ENCODE measurements at regions not wholly inside any gene's neighbourhood (a gene's known extent, or its start where the extent isn't known, plus 50 kb on each side); places are given as distances from the start of the nearest gene placed in this dataset.

- peak; percentile 20 for DNase-seq (ENCODE audit: low read depth, low spot score)
- TF ChIP-seq CTCF (IDR thresholded peaks at IDR 0.05; ENCODE audit: low read depth, low read length) = no peak
- H3K4me3 ChIP-seq (ENCODE audit: low read depth, low read length) = peak overlapping the region; percentile 85
- in situ Hi-C loops (cut with HindIII; ENCODE audit: low sequenced_read_pairs) = no loop called here
Measured at GRCh38 chr19:27794494-27795042, 1418.4 kb downstream of the UQCRFS1 start.

- TF ChIP-seq CTCF (IDR thresholded peaks at IDR 0.05; ENCODE audit: low read depth, low read length) = no peak
- H3K4me3 ChIP-seq (ENCODE audit: low read depth, low read length) = peak overlapping the region; percentile 85
- DNase-seq (ENCODE audit: low read depth, low spot score) = peak; percentile 96
- in situ Hi-C loops (cut with HindIII; ENCODE audit: low sequenced_read_pairs) = no loop called here
Measured at GRCh38 chr19:27793644-27794493, 1419.1 kb downstream of the UQCRFS1 start.

- in situ Hi-C loops (cut with HindIII; ENCODE audit: low sequenced_read_pairs) = no loop called here
- no peak for TF ChIP-seq CTCF (IDR thresholded peaks at IDR 0.05; ENCODE audit: low read depth, low read length)
- peak; percentile 85 for DNase-seq (ENCODE audit: low read depth, low spot score)
- H3K4me3 ChIP-seq (ENCODE audit: low read depth, low read length) = peak overlapping the region; percentile 85
Measured at GRCh38 chr19:27793128-27793643, 1419.8 kb downstream of the UQCRFS1 start.

- in situ Hi-C loops (cut with HindIII; ENCODE audit: low sequenced_read_pairs) = no loop called here
- no peak for TF ChIP-seq CTCF (IDR thresholded peaks at IDR 0.05; ENCODE audit: low read depth, low read length)
- H3K4me3 ChIP-seq (ENCODE audit: low read depth, low read length) = peak overlapping the region; percentile 85
- no peak for DNase-seq (ENCODE audit: low read depth, low spot score)
Measured at GRCh38 chr19:27792576-27793127, 1420.3 kb downstream of the UQCRFS1 start.

GRCh38 chr19:27780367-27781075, 1432.4 kb downstream of the UQCRFS1 start:
- TF ChIP-seq CTCF (IDR thresholded peaks at IDR 0.05; ENCODE audit: low read depth, low read length) = no peak
- DNase-seq (ENCODE audit: low read depth, low spot score) = no peak
- no peak overlapping the region for H3K4me3 ChIP-seq (ENCODE audit: low read depth, low read length)
- in situ Hi-C loops (cut with HindIII; ENCODE audit: low sequenced_read_pairs) = no loop called here

- in situ Hi-C loops (cut with HindIII; ENCODE audit: low sequenced_read_pairs) = no loop called here
- DNase-seq (ENCODE audit: low read depth, low spot score) = no peak
- TF ChIP-seq CTCF (IDR thresholded peaks at IDR 0.05; ENCODE audit: low read depth, low read length) = no peak
- H3K4me3 ChIP-seq (ENCODE audit: low read depth, low read length) = no peak overlapping the region
Measured at GRCh38 chr19:27779954-27780353, 1433.0 kb downstream of the UQCRFS1 start.

All from astrocyte of the spinal cord (primary cell).